GM23248 (cell line): ENCODE measurements at regions not wholly inside any gene's neighbourhood (a gene's known extent, or its start where the extent isn't known, plus 50 kb on each side); places are given as distances from the start of the nearest gene placed in this dataset.

ENCODE experiments used
- DNase-seq: peaks from one replicate; pipeline ENCODE4 v3.0.0-alpha.2; 2015
- H2AFZ ChIP-seq: fragments of 200-600 bp; sonication (generic); 2 replicates; pipeline ENCODE4 v1.6.1; 2016; ENCODE audit warnings: antibody characterized with exemption
- H3F3A ChIP-seq: fragments of 200-600 bp; sonication (generic); 2 replicates; pipeline ENCODE4 v1.6.1; 2016; ENCODE audit warnings: mild to moderate bottlenecking, antibody characterized with exemption, mixed run types; ENCODE audit not compliant: insufficient read depth
- H3K27ac ChIP-seq: fragments of 200-600 bp; sonication (generic); 2 replicates; pipeline ENCODE4 v1.5.1; 2016; ENCODE audit warnings: mild to moderate bottlenecking
- H3K27me3 ChIP-seq: fragments of 200-600 bp; sonication (generic); replicated peaks from 2 replicates; pipeline ENCODE4 v1.6.1; 2016; ENCODE audit warnings: mild to moderate bottlenecking; ENCODE audit not compliant: insufficient read depth
- H3K36me3 ChIP-seq: fragments of 200-600 bp; sonication (generic); 2 replicates; pipeline ENCODE4 v1.6.1; 2016; ENCODE audit warnings: low read depth, mild to moderate bottlenecking
- H3K4me1 ChIP-seq: fragments of 200-600 bp; sonication (generic); 2 replicates; pipeline ENCODE4 v1.6.1; 2016; ENCODE audit warnings: mild to moderate bottlenecking; ENCODE audit not compliant: insufficient read depth
- H3K4me2 ChIP-seq: fragments of 200-600 bp; sonication (generic); one replicate; pipeline ENCODE4 v1.6.1; 2016; ENCODE audit warnings: mild to moderate bottlenecking; ENCODE audit not compliant: unreplicated experiment
- H3K4me3 ChIP-seq: fragments of 200-600 bp; sonication (generic); 2 replicates; pipeline ENCODE4 v1.5.1; 2016; ENCODE audit warnings: mild to moderate bottlenecking
- H3K79me2 ChIP-seq: fragments of 200-600 bp; sonication (generic); 2 replicates; pipeline ENCODE4 v1.6.1; 2016; ENCODE audit warnings: mild to moderate bottlenecking; ENCODE audit not compliant: insufficient read depth
- H3K9ac ChIP-seq: fragments of 200-600 bp; sonication (generic); 2 replicates; pipeline ENCODE4 v1.6.1; 2016; ENCODE audit warnings: mild to moderate bottlenecking
- H3K9me2 ChIP-seq: fragments of 200-600 bp; sonication (generic); 2 replicates; pipeline ENCODE4 v1.6.1; 2016; ENCODE audit warnings: mixed run types, mild to moderate bottlenecking, moderate library complexity; ENCODE audit not compliant: insufficient read depth
- H3K9me3 ChIP-seq: fragments of 200-600 bp; sonication (generic); one replicate; pipeline ENCODE4 v1.6.1; 2017; ENCODE audit warnings: low read depth
- H4K20me1 ChIP-seq: fragments of 200-600 bp; sonication (generic); 2 replicates; pipeline ENCODE4 v1.6.0; 2016; ENCODE audit not compliant: insufficient read depth
- EZH2 ChIP-seq: fragments of 200-600 bp; sonication (generic); IDR thresholded peaks from 2 replicates; pipeline ENCODE4 v1.6.1; 2018; ENCODE audit warnings: antibody characterized with exemption, mild to moderate bottlenecking; ENCODE audit not compliant: insufficient read depth, poor library complexity, severe bottlenecking
- EZH2phosphoT487 ChIP-seq: fragments of 200-600 bp; sonication (generic); IDR thresholded peaks from 2 replicates; pipeline ENCODE4 v1.6.1; 2018; ENCODE audit warnings: antibody characterized with exemption, moderate library complexity, mild to moderate bottlenecking, low read depth; ENCODE audit not compliant: insufficient read depth
- WGBS, 2 experiments: methylation state at CpG; one replicate each; pipeline ENCODE4 v1.1.6; 2015 to 2017; ENCODE audit warnings: low lambda C conversion rate in 2 of 2, low coverage in 1 of 2; ENCODE audit errors: missing lambda C conversion rate in 2 of 2; 5-methylcytosine and 5-hydroxymethylcytosine counted together
- in situ Hi-C: fragments of 300-500 bp; cut with MboI; formaldehyde crosslinking; loops from 2 replicates; pipeline ENCODE4 v1.15.0; 2020

DNA sequence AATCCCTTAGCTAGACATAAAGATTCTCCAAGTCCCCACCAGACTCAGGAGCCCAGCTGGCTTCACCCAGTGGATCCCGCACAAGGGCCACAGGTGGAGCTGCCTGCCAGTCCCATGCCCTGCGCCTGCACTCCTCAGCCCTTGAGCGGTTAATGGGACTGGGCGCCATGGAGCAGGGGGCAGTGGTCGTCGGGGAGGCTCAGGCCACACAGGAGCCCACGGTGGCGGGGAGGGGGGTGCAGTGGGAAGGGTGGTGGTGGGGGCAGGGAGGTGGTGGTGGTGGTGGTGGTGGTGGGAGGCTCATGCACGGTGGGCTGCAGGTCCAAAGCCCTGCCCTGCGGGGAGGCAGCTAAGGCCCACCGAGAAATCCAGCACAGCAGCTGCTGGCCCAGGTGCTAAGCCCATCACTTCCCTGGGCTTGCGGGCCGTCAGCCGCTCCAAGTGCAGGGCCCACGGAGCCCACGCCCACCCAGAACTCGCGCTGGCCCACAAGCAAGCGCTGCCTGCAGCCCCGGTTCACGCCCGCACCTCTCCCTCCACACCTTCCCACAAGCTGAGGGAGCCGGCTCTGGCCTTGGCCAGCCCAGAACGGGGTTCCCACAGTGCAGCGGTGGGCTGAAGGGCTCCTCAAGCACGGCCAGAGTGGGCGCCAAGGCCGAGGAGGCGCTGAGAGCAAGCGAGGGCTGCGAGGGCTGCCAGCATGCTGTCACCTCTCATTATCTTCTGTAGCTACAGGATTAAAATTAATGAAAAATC lies 732.5 kb upstream of the POM121L12 start:
- Histone ChIP-seq H3K4me1 (no peaks in the 10 kb centered on the region), H3K9me2 (no peaks in the 10 kb centered on the region), H3F3A (no peaks in the 10 kb centered on the region), H3K27ac (no peak overlapping the region), H2AFZ (no peak overlapping the region), H3K4me3 (no peak overlapping the region), H3K36me3 (no peaks in the 10 kb centered on the region), H3K4me2 (no peak overlapping the region), H3K27me3 (no peaks in the 10 kb centered on the region), H3K79me2 (no peaks in the 10 kb centered on the region), H3K9me3 (no peaks in the 10 kb centered on the region), H4K20me1 (no peaks in the 10 kb centered on the region), H3K9ac (no peak overlapping the region)
- DNase-seq, result no peak
- no peak for TF ChIP-seq EZH2phosphoT487
- no peak for TF ChIP-seq EZH2
- in situ Hi-C loops, result no loop called here
- 70 to 71% methylated on average over 20 to 31 of the region's 31 CpGs for WGBS, 2 experiments

DNA sequence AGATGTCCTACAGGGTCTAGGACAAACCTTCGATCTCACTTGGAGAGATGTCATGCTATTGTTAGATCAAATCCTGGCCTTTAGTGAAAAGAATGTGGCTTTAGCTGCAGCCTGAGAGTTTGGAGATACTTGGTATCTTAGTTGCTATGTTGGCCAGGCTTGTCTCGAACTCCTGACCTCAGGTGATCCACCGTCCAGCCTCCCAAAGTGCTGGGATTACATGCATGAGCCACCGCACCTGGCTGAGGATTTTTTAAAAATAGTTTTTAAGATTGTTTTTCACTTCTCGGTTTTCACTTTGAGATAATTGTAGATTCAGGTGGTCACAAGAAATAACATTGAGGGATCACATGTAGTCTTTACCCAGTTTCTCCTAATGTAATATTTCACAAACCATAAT lies 738.3 kb upstream of the POM121L12 start:
- Histone ChIP-seq H3K27me3 (no peaks in the 10 kb centered on the region), H3K9me3 (no peaks in the 10 kb centered on the region), H3F3A (no peaks in the 10 kb centered on the region), H3K27ac (no peak overlapping the region), H2AFZ (no peak overlapping the region), H3K9me2 (no peaks in the 10 kb centered on the region), H3K4me1 (no peaks in the 10 kb centered on the region), H3K4me3 (no peak overlapping the region), H3K9ac (no peak overlapping the region), H3K36me3 (no peaks in the 10 kb centered on the region), H3K79me2 (no peaks in the 10 kb centered on the region), H3K4me2 (no peak overlapping the region), H4K20me1 (no peaks in the 10 kb centered on the region)
- WGBS, 2 experiments, result 15 to 22% methylated on average over 5 of the region's 5 CpGs
- TF ChIP-seq EZH2 (no peak), EZH2phosphoT487 (no peak)
- in situ Hi-C loops, result no loop called here
- no peak for DNase-seq

DNA sequence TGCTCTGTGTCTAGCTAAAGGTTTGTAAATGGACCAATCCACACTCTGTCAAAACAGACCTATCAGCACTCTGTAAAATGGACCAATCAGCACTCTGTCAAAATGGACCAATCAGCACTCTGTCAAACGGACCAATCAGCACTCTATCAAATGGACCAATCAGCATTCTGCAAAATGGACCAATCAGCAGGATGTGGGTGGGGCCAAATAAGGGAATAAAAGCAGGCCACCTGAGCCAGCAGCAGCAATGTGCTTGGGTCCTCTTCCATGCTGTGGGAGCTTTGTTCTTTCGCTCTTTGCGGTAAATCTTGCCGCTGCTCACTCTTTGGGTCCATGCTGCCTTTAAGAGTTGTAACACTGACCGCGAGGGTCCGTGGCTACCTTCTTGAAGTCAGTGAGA lies 740.5 kb upstream of the POM121L12 start:
- Histone ChIP-seq H3K4me1 (no peaks in the 10 kb centered on the region), H3K36me3 (no peaks in the 10 kb centered on the region), H3K9me2 (no peaks in the 10 kb centered on the region), H2AFZ (no peak overlapping the region), H3K27ac (no peak overlapping the region), H3K27me3 (no peaks in the 10 kb centered on the region), H3K9ac (no peak overlapping the region), H3F3A (no peaks in the 10 kb centered on the region), H3K4me3 (no peak overlapping the region), H4K20me1 (no peaks in the 10 kb centered on the region), H3K9me3 (no peaks in the 10 kb centered on the region), H3K79me2 (no peaks in the 10 kb centered on the region), H3K4me2 (no peak overlapping the region)
- DNase-seq, result no peak
- 40 to 47% methylated on average over 7 of the region's 7 CpGs for WGBS, 2 experiments
- TF ChIP-seq EZH2phosphoT487 (no peak), EZH2 (no peak)
- in situ Hi-C loops, result no loop called here

GRCh38 chr7:52289247-52289646 lies 746.2 kb upstream of the POM121L12 start:
- WGBS, 2 experiments, result 7 to 21% methylated on average over 2 of the region's 2 CpGs
- no peaks in the 10 kb centered on the region for H3K9me2 ChIP-seq
- H3K27ac ChIP-seq, result no peak overlapping the region
- H3K4me1 ChIP-seq, result no peaks in the 10 kb centered on the region
- H3K9me3 ChIP-seq, result no peaks in the 10 kb centered on the region
- no peak for DNase-seq
- in situ Hi-C loops, result no loop called here
- H3K36me3 ChIP-seq, result no peaks in the 10 kb centered on the region
- no peak overlapping the region for H3K4me3 ChIP-seq
- no peak overlapping the region for H3K9ac ChIP-seq
- H3F3A ChIP-seq, result no peaks in the 10 kb centered on the region
- H3K4me2 ChIP-seq, result no peak overlapping the region
- no peaks in the 10 kb centered on the region for H3K79me2 ChIP-seq
- H2AFZ ChIP-seq, result no peak overlapping the region
- no peaks in the 10 kb centered on the region for H3K27me3 ChIP-seq
- no peaks in the 10 kb centered on the region for H4K20me1 ChIP-seq
- TF ChIP-seq EZH2, result no peak
- TF ChIP-seq EZH2phosphoT487, result no peak
